ENCODE measurements at regions not wholly inside any gene's neighbourhood (a gene's known extent, or its start where the extent isn't known, plus 50 kb on each side); places are given as distances from the start of the nearest gene placed in this dataset.

DNA sequence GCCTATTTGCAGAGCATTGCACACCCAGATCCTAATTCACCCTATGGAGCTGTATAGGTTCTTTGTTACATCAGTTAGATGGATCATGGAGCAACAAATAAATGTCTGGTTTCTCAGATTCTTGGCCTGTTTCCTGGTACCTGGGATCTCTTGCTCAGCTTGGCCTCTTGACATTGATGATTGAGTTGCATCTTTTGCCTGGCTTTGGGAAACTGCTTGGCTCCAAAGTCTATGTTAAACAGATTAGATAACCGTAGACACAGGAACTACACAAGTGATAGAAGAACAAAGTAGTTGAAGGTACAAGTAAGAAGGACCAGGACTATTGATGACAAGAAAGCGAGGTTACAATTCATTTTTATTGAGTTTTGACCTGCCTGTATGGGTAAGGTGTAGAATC lies 77.3 kb downstream of the TMEM100 start:
- H3K36me3 ChIP-seq, result no peaks in the 10 kb centered on the region
- H3K27ac ChIP-seq, result no peak overlapping the region
- TF ChIP-seq, protein P1, sequence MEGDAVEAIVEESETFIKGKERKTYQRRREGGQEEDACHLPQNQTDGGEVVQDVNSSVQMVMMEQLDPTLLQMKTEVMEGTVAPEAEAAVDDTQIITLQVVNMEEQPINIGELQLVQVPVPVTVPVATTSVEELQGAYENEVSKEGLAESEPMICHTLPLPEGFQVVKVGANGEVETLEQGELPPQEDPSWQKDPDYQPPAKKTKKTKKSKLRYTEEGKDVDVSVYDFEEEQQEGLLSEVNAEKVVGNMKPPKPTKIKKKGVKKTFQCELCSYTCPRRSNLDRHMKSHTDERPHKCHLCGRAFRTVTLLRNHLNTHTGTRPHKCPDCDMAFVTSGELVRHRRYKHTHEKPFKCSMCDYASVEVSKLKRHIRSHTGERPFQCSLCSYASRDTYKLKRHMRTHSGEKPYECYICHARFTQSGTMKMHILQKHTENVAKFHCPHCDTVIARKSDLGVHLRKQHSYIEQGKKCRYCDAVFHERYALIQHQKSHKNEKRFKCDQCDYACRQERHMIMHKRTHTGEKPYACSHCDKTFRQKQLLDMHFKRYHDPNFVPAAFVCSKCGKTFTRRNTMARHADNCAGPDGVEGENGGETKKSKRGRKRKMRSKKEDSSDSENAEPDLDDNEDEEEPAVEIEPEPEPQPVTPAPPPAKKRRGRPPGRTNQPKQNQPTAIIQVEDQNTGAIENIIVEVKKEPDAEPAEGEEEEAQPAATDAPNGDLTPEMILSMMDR (IDR thresholded peaks at IDR 0.05), result no peak
- intact Hi-C loops (cut with DNase I), result no loop called here
- H3K27me3 ChIP-seq (ENCODE audit: low read depth), result no peaks in the 10 kb centered on the region
- peaks cover 7% of the 10 kb centered on the region for H3K4me1 ChIP-seq
- DNase-seq (no peak), ATAC-seq (no peak)
- H3K9me3 ChIP-seq, result no peaks in the 10 kb centered on the region
- H3K4me3 ChIP-seq, result no peak overlapping the region

DNA sequence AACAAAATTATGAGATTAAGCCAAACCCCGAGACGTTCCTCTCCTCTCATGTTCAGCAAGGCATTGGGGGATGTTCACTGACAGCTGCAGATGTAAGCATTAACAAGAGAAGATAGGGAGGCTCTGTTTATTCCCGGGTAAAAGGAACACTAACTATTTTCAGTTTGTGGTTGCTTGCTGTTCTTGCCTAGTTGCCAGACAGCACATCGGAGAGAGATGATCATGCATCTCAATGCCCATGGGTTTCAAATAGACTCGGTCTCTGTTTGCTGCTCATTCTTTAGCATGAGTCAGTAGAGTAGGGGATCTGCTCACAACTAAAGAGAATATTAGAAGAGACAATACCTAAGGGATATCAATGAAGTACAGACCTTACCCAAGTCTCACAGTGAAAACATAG lies 78.3 kb downstream of the TMEM100 start:
- no peaks in the 10 kb centered on the region for H3K27me3 ChIP-seq (ENCODE audit: low read depth)
- no peak overlapping the region for H3K27ac ChIP-seq
- no peaks in the 10 kb centered on the region for H3K36me3 ChIP-seq
- H3K4me3 ChIP-seq, result no peak overlapping the region
- no peak for ATAC-seq
- peaks cover 7% of the 10 kb centered on the region for H3K4me1 ChIP-seq
- no peak for DNase-seq
- no peaks in the 10 kb centered on the region for H3K9me3 ChIP-seq
- intact Hi-C loops (cut with DNase I), result no loop called here
- TF ChIP-seq, protein P1 (IDR thresholded peaks at IDR 0.05), result no peak

DNA sequence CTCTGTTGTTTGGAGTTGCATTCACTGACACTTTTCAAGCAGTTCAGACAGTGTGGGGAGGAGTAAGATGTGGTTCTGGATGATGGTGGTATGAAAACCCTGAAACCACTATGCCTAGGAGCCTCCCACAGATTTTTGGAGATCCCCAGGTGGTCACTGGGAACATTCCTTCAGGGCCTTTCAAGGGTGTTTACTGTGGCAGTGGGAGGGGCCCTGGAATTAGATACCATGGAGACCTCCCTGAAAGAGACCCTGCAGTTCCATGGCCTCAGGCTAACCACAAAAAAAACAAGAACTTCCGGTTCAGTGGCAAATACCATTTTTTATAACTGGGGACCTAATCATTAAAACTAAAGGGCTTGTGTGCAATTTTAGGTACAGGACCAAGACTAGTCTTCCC lies 79.9 kb downstream of the TMEM100 start:
- no peak for DNase-seq
- no peaks in the 10 kb centered on the region for H3K36me3 ChIP-seq
- peaks cover 7% of the 10 kb centered on the region for H3K4me1 ChIP-seq
- ATAC-seq, result no peak
- TF ChIP-seq, protein P1 (IDR thresholded peaks at IDR 0.05), result no peak
- intact Hi-C loops (cut with DNase I), result no loop called here
- no peak overlapping the region for H3K27ac ChIP-seq
- no peaks in the 10 kb centered on the region for H3K9me3 ChIP-seq
- H3K27me3 ChIP-seq (ENCODE audit: low read depth), result no peaks in the 10 kb centered on the region
- H3K4me3 ChIP-seq, result no peak overlapping the region

DNA sequence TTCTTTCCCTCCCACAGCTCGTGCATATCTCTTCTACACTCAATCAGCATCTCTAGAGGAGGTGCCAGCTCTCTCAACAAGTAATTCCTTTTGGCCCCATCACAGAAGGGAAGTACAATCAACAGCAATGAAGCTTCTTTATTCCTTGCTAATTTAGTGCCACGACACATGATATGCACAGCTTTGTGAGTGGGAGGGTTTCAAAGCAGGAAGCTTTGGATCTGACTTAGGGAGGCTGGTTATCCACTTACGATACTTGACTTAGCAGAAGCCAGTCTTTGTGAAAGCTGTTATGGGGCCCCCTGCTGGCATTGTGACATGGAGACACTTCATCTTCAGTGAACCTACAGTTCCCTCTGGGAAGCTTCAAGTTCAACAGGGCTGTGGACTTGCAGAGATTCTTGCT lies 81.0 kb downstream of the TMEM100 start:
- Histone ChIP-seq H3K4me1 (peaks cover 7% of the 10 kb centered on the region), H3K9me3 (no peaks in the 10 kb centered on the region), H3K4me3 (no peak overlapping the region), H3K27me3 (ENCODE audit: low read depth) (no peaks in the 10 kb centered on the region), H3K36me3 (no peaks in the 10 kb centered on the region), H3K27ac (no peak overlapping the region)
- ATAC-seq, result peak; percentile 78 to 80
- TF ChIP-seq, protein P1 (IDR thresholded peaks at IDR 0.05), result peak; percentile 71
- intact Hi-C loops (cut with DNase I), result no loop called here
- DNase-seq, result peak; percentile 68

DNA sequence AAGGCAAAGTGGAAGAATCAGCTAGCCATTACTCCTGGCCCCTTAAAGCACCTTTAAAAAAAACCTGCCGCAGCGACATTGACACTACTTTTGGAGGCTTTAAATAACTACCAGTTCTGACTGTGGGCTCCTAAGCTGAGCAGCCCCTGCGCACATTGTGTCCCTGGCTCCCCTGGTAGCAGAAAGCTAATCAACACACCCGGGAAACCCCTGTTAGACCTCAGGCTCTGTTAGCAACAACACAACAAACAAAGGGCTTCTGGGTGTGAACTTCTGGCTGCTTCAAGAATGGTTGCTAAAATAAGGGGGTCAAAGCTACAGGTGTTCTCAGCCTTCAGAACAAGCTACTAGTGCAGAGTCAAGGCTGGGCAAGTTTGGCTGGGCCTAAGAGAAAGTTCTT lies 83.6 kb downstream of the TMEM100 start:
- no peaks in the 10 kb centered on the region for H3K27me3 ChIP-seq (ENCODE audit: low read depth)
- H3K4me1 ChIP-seq, result peaks cover 25% of the 10 kb centered on the region
- no peak overlapping the region for H3K4me3 ChIP-seq
- TF ChIP-seq, protein P1 (IDR thresholded peaks at IDR 0.05), result no peak
- no peak overlapping the region for H3K27ac ChIP-seq
- DNase-seq (no peak), ATAC-seq (no peak)
- no peaks in the 10 kb centered on the region for H3K36me3 ChIP-seq
- intact Hi-C loops (cut with DNase I), result no loop called here
- no peaks in the 10 kb centered on the region for H3K9me3 ChIP-seq

Data from lower lobe of right lung (tissue), 2 donors.